GM21381 (cell line): ENCODE measurements at regions not wholly inside any gene's neighbourhood (a gene's known extent, or its start where the extent isn't known, plus 50 kb on each side); places are given as distances from the start of the nearest gene placed in this dataset.
"Not testable (repeated sequence)": the region's sequence is repeated elsewhere in the genome, so short reads cannot be mapped to it uniquely, and the experiment has no call there.

Source experiments
- ATAC-seq: cut with Tn5 transposase; IDR thresholded peaks from one replicate; pipeline ENCODE4 v1.9.1; 2021; ENCODE audit warnings: mild to moderate bottlenecking, moderate library complexity; ENCODE audit not compliant: unreplicated experiment

DNA sequence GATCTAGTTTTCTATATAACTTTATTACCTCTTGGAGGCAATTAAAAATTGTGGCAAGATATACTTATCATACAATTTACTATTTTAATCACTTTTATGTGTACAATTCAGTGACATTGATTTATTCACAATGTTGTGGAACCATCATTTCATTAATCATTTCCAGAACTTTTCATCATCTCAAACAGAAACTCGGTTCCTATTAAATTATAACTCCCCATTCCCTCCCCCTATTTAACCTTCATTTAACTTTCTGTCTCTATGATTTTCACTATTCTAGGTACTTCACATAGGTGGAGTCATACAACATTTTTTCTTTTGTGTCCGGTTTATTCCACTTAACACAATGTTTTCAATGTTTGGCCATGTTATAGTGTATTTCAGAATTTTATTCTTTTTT lies 252.8 kb downstream of the REEP3 start:
- ATAC-seq = no peak

DNA sequence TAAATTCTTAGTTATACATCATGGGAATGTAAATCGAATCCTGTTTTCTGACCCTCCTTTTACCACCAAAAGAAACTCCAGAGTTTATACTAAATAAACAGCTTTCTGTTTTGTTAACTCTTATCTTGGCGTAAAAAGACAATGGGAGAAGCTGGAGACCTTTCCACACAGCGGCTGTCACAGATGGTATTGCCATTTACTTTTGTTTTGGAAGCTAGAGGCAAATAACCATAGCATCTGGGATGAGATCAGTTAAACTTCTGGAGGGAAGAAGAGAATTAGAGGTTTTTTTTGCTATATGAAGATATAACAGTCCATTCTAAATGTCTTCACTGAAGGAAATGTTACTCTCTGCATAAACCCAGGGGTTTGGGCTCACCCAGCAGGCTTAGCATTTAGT lies 258.9 kb downstream of the REEP3 start:
- ATAC-seq = no peak

DNA sequence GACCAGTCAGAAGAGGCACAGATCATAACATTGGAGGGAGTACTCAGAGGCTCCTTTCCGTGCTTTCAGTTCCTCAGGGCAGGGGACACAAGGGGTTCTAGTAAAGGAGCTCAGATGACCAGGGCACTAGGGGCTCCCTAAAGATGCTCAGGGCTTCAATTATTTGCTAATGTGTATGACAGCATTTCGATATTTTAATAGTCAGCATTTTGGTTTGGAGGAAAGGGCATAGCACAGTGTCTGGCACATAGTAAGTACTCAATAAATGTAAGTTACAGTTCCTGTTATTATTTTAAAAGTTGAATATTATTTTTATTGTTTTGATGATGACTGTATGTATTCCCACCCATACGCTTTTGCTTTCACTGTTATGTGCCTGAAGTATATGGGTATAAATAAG lies 260.0 kb downstream of the REEP3 start:
- no peak for ATAC-seq

GRCh38 chr10:63783882-63784281 lies 262.7 kb downstream of the REEP3 start:
- no peak for ATAC-seq

DNA sequence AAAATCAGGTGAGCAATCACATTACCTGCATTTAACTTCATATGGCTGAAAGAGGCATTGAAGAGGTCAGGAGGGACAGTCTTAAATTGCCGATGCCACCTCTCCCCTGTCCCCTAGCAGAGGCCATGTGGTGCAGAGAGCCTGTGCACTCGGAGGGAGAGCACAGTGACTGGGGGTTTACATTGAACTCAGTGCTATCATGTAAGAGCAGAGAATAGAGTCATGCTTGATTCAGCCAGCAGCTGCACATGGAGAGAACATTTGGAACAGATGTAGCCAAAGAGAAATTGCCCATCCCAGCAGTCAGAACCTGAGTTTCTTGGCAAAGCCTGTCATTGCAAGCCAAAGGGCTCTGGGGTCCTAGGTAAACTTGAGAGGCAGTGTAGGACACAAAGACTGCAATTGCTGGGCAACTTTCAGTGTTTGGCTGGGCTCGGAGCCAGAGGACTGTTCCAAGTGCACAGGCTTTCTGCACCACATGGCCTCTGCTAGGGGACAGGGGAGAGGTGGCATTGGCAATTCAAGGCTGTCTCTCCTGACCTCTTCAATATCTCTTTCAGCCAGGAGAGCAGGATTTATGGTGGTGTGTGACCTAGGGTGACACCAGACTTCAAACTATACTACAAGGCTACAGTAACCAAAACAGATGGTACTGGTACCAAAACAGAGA lies 267.1 kb downstream of the REEP3 start:
- ATAC-seq = no peak

- no peak for ATAC-seq
These were observed 274.1 kb downstream of the REEP3 start for GRCh38 chr10:63795094-63795860.

GRCh38 chr10:63798599-63799498 lies 277.6 kb downstream of the REEP3 start:
- no peak for ATAC-seq

GRCh38 chr10:63799521-63800300 lies 278.5 kb downstream of the REEP3 start:
- no peak for ATAC-seq

DNA sequence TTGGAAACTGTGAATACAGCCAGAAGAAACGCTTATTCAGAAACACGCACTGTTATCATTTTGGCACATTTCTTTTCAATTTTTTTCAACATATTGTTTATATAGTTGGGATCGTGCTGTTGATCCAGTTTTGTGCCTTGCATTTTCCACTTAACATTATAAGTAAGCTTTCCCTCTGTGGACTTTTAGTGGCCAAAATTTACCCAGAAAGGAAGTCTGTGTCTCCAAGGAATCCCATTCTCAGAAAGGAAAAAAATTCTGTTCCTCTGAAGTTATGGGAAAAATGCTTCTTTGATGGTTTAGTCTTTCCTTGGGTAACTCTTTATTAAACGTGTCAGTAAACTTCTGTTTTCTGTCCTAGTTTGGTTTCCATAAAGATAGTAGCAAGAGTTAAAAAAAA lies 280.0 kb downstream of the REEP3 start:
- ATAC-seq = no peak

DNA sequence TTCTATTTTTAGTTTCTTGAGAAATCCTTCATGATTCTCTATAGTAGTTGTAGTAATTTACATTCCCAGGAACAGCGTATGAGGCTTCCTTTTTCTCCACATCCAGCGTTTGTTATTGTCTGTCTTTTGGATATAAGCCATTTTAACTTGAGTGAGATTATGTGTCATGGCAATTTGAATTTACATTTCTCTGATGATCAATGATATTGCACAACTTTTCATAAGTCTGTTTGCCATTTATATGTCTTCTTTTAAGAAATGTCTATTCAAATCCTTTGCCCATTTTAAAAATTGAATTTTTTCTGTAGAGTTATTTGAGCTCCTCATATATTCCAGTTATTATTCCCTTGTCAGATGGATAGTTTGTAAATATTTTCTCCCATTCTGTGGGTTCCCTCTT lies 285.1 kb downstream of the REEP3 start:
- ATAC-seq = no peak

DNA sequence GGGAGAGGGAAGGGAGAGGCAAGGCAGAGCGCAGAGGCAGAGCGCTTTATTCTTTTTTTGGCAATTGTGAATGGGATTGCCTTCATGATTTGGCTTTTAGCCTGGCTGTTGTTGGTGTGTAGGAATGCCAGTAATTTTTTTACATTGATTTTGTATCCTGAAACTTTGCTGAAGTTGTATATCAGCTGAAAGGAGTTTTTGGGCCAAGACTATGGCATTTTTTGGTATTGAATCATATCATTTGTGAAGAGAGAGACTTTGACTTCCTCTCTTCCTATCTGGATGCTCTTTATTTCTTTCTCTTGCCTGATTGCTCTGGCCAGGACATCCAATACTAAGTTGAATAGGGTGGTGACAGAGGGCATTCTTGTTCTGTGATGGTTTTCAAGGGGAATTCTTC lies 291.3 kb downstream of the REEP3 start:
- ATAC-seq = no peak

- ATAC-seq = no peak
These were observed 298.6 kb downstream of the REEP3 start for GRCh38 chr10:63819753-63820329.

DNA sequence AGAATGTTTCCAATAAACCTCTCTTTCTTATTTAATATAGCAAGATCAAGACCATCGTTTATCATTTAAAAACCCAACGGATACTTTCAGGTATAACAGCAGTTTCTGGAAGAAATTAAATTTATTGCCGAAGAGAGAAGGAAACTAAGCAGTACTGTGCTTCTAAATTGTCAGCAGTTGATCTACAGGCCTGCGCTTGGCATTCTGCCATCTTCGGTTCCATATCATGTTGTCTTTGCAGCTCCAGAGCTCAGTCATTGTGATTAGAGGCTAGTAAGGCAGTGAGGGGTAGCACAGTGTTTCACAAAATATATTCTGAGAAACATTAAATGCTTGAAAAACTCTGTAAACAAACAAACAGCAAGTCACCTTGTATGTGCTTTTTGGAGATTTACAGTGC lies 301.3 kb downstream of the REEP3 start:
- ATAC-seq = no peak

GRCh38 chr10:63825111-63825510 lies 303.9 kb downstream of the REEP3 start:
- ATAC-seq = no peak

GRCh38 chr10:63825766-63826165 lies 304.6 kb downstream of the REEP3 start:
- ATAC-seq = no peak

DNA sequence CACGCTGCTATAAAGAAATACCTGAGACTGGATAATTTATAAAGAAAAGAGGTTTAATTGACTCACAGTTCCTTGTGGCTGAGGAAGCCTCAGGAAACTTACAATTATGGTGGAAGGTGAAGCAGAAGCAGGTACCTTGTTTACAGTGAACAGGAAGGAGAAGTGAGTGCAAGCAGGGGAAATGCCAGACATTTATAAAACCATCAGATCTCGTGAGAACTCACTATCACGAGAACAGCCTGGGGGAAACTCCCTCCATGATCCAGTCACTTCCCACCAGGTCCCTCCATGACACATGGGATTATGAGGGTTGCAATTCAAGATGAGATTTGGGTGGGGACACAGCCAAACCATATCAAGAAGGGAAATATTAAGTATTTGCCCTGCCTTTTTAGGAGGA lies 305.8 kb downstream of the REEP3 start:
- not testable (repeated sequence) for ATAC-seq

DNA sequence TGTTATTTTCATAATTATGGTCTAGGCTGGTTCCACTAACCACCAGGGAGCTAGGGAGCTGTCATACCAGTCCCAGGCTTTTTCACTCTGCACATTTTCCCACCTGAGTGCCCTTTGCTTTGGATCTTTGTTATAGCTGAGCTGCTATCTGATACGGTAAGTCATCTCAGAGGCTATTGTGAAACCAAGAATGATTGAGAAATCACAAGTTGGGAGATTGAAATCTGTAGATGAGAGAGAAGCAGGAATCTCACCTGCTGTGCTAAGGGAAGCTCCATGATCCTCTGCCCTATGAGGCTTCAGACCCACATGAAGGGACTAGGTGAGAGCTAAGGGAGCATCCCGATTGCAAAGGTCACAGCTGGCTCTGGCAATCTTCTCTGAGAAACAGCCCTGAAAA lies 307.8 kb downstream of the REEP3 start:
- no peak for ATAC-seq

GRCh38 chr10:63829573-63830149 lies 308.5 kb downstream of the REEP3 start:
- ATAC-seq = no peak

- ATAC-seq = no peak
These were observed 311.5 kb downstream of the REEP3 start for GRCh38 chr10:63832686-63833085.

GRCh38 chr10:63833411-63834060 lies 312.3 kb downstream of the REEP3 start:
- ATAC-seq = no peak
